Nucleus accumbens (tissue), 56 donors: ENCODE measurements at regions not wholly inside any gene's neighbourhood (a gene's known extent, or its start where the extent isn't known, plus 50 kb on each side); places are given as distances from the start of the nearest gene placed in this dataset.

ENCODE experiments used
- DNase-seq, 56 donors: peaks; one replicate each; lab custom pipeline; 2025; lab: John Stamatoyannopoulos, UW

GRCh38 chr6:40313582-40313981 is 273.6 kb downstream of the LRFN2 start:
- DNase-seq = no peak

GRCh38 chr6:40312213-40313015 is 274.8 kb downstream of the LRFN2 start:
- peak in 2 of 56 donors; percentile 10 to 25 for DNase-seq

- DNase-seq = peak in 39 of 56 donors; percentile 3 to 76 (median 23)
Measured at GRCh38 chr6:40308533-40309306, 278.4 kb downstream of the LRFN2 start.

DNA sequence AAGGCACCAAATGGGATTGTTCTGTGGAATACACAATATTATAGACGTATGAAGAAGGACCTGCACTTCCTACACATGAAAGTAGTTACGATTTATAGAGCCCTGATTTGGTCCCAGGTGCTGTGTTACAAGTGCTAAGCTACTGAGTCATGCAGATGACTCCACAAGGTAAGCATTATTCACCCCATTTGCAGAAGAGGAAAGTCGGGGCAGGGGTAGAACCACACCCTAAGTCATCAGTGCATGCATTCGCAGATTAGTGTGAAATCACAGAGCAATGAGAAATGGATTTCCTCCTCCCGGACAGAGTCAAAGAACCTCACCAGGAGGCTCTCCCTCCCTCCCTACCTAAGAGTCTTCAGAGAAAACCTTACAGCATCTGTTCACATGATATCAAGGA is 279.5 kb downstream of the LRFN2 start:
- DNase-seq = no peak

GRCh38 chr6:40302856-40303454 is 284.2 kb downstream of the LRFN2 start:
- DNase-seq = no peak

- DNase-seq = peak in 32 of 56 donors; percentile 4 to 66 (median 32)
Measured at GRCh38 chr6:40299681-40300080, 287.5 kb downstream of the LRFN2 start.

- DNase-seq = no peak
Measured at GRCh38 chr6:40298207-40298606, 289.0 kb downstream of the LRFN2 start.

- no peak for DNase-seq
Measured at GRCh38 chr6:40295251-40295950, 291.8 kb downstream of the LRFN2 start.

GRCh38 chr6:40293460-40294185 is 293.5 kb downstream of the LRFN2 start:
- DNase-seq = peak in 14 of 56 donors; percentile 2 to 37 (median 14)

- DNase-seq = no peak
Measured at GRCh38 chr6:40293060-40293459, 294.1 kb downstream of the LRFN2 start.

DNA sequence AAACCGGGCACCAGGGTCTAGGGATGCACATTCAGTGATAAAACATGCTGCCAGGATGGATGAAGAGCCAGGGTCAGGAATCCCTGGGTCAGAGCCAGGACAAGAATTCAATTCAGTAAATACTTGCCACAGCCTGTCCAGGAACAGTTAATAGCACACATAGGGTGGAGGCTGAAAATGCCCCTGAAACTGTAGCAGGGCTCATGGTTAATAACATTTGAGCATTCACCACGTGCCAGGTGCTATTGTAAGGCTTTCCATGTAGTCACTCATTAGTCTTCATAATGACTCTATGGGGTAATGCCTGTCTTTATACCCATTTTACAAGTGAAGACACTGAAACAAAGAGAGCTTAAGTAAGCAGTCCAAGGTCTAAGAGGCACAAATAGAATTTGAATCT is 296.3 kb downstream of the LRFN2 start:
- DNase-seq = no peak

DNA sequence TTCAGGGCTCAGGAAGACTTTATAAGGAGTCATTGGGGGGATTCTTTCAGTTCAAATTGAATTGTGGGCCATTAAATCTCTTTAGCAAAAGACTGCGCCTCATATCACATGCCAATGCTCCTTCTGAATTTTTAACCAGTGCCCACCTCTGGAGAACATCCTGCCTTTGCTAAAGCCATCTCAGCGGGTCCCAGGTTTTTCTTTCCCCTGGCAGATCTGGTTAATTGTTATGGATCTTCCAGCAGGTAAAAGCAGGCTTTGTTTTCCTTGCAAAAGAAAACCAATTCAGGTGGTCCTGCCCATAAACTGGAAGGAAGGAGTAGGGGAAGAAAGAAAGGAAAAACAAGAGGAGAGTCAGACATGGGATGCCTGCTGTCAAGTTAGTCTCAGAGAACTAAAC is 298.2 kb downstream of the LRFN2 start:
- no peak for DNase-seq

DNA sequence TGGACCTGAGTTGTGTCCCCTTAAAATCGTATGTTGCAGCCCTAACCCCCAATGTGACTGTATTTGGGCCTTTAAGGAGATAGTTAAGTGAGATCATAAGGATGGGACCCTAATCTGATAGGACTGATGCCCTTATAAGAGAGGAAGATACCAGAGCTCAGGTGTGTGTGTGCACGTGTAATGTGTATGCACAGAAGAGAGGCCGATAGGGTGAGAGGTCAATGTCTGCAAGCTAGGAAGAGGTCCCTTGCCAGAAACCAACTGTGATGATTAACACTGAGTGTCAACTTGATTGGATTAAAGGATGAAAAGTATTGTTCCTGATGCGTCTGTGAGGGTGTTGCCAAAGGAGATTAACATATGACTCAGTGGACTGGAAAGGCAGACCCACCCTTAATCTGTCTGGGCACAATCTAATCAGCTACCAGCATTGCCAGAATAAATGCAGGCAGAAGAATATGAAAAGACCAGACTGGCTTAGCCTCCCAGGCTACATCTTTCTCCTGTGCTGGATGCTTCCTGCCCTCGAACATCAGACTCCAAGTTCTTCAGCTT is 299.8 kb downstream of the LRFN2 start:
- DNase-seq = no peak

- DNase-seq = no peak
Measured at GRCh38 chr6:40286721-40287120, 300.4 kb downstream of the LRFN2 start.

- DNase-seq = peak in 2 of 56 donors; percentile 1 to 5
Measured at GRCh38 chr6:40285996-40286395, 301.2 kb downstream of the LRFN2 start.

- DNase-seq = no peak
Measured at GRCh38 chr6:40285535-40285934, 301.6 kb downstream of the LRFN2 start.

GRCh38 chr6:40282986-40283385 is 304.2 kb downstream of the LRFN2 start:
- DNase-seq = no peak

GRCh38 chr6:40281402-40281801 is 305.8 kb downstream of the LRFN2 start:
- no peak for DNase-seq

DNA sequence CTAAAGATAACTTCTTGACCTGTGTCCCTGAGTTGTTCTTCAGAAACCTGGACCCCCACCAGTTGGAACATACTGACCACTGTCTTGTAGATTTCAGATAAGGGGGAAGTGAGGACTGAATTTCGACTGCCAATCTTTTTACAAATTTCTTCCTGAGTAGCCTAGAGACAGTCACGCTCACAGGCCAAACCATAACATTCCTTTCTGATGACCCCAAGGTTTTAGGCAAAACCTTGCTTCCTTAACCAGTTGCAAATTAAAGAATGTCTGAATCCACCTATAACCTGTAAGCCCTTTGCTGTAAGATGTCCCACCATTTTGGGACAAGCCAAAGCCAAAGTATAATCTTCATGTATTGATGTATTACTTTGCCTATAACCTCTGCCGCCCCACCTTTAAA is 306.9 kb downstream of the LRFN2 start:
- DNase-seq = no peak

- DNase-seq = no peak
Measured at GRCh38 chr6:40276141-40276540, 311.0 kb downstream of the LRFN2 start.
